ENCODE measurements at regions not wholly inside any gene's neighbourhood (a gene's known extent, or its start where the extent isn't known, plus 50 kb on each side); places are given as distances from the start of the nearest gene placed in this dataset.

GRCh38 chr3:69445498-69445897, 59.6 kb upstream of the FRMD4B start:
- Histone ChIP-seq H3K4me3 (ENCODE audit: low read depth in 1 of 2, low read length in 2 of 2) (peak overlapping the region in 1 of 2 donors; percentile 49), H3K9ac (ENCODE audit: low read length) (no peak overlapping the region), H3K9me3 (ENCODE audit: low read length) (no peaks in the 10 kb centered on the region), H3K36me3 (ENCODE audit: insufficient read depth, low read length) (no peaks in the 10 kb centered on the region), H3K27ac (ENCODE audit: low read depth, low read length) (no peak overlapping the region), H3K4me1 (ENCODE audit: insufficient read depth, low read length) (peaks cover 8% of the 10 kb centered on the region), H3K27me3 (ENCODE audit: control insufficient read depth in 1 of 2, insufficient read depth in 2 of 2, low read length in 2 of 2) (no peaks in the 10 kb centered on the region)

DNA sequence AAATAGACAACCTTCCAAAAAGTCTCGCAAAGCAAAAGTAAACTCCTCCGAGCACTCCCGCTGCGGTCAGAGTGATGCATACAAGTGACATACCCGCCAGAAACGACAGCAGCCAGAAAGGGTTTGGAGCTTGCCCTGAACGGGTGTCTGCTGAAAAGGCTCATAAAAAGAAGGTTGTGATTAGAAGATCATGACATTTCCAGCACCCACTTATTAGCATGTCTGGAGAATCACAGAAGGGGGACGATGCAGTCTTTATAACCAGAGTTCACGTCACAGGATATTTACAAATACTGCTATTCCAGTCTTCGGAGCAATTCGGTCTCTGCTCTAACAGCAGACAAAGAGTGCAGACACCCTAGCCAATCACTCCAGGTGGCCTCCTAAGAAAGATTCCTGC, 59.1 kb upstream of the FRMD4B start:
- H3K4me3 ChIP-seq (ENCODE audit: low read depth in 1 of 2, low read length in 2 of 2): peak overlapping the region; percentile 23 to 49
- no peak overlapping the region for H3K9ac ChIP-seq (ENCODE audit: low read length)
- no peak overlapping the region for H3K27ac ChIP-seq (ENCODE audit: low read depth, low read length)
- peaks cover 8% of the 10 kb centered on the region for H3K4me1 ChIP-seq (ENCODE audit: insufficient read depth, low read length)
- H3K27me3 ChIP-seq (ENCODE audit: control insufficient read depth in 1 of 2, insufficient read depth in 2 of 2, low read length in 2 of 2): no peaks in the 10 kb centered on the region
- no peaks in the 10 kb centered on the region for H3K36me3 ChIP-seq (ENCODE audit: insufficient read depth, low read length)
- no peaks in the 10 kb centered on the region for H3K9me3 ChIP-seq (ENCODE audit: low read length)

GRCh38 chr3:69443457-69443920, 57.6 kb upstream of the FRMD4B start:
- Histone ChIP-seq H3K9ac (ENCODE audit: low read length) (no peak overlapping the region), H3K9me3 (ENCODE audit: low read length) (no peaks in the 10 kb centered on the region), H3K27me3 (ENCODE audit: control insufficient read depth in 1 of 2, insufficient read depth in 2 of 2, low read length in 2 of 2) (no peaks in the 10 kb centered on the region), H3K4me1 (ENCODE audit: insufficient read depth, low read length) (peaks cover 8% of the 10 kb centered on the region), H3K27ac (ENCODE audit: low read depth, low read length) (no peak overlapping the region), H3K4me3 (ENCODE audit: low read depth in 1 of 2, low read length in 2 of 2) (no peak overlapping the region), H3K36me3 (ENCODE audit: insufficient read depth, low read length) (no peaks in the 10 kb centered on the region)

DNA sequence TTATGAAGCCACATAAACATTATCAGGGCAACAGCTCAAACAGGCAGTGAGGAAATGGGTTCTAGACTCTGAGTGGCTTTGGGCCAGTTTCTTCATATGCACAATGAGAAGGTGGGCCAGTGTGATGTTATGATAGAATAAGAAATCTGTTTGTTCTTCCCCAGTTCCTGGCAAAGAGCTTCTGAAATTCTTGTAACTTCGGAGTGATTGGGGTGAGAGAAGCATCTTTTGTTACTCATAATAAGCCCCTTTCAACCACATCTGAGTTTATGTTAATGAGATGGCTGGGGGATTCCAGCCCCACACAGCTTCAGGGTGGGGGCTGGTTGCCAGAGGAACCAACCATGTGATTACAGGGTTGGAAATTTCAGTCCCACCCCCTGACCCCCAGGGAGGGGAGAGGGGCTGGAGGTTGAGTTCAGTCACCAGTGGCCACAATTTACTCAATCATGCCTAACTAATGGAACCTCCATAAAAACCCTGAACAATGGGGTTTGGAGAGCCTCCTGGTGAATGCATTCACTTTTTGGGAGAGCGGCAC, 57.0 kb upstream of the FRMD4B start:
- no peaks in the 10 kb centered on the region for H3K9me3 ChIP-seq (ENCODE audit: low read length)
- no peaks in the 10 kb centered on the region for H3K36me3 ChIP-seq (ENCODE audit: insufficient read depth, low read length)
- H3K4me3 ChIP-seq (ENCODE audit: low read depth in 1 of 2, low read length in 2 of 2): no peak overlapping the region
- no peaks in the 10 kb centered on the region for H3K27me3 ChIP-seq (ENCODE audit: control insufficient read depth in 1 of 2, insufficient read depth in 2 of 2, low read length in 2 of 2)
- H3K9ac ChIP-seq (ENCODE audit: low read length): no peak overlapping the region
- H3K27ac ChIP-seq (ENCODE audit: low read depth, low read length): no peak overlapping the region
- H3K4me1 ChIP-seq (ENCODE audit: insufficient read depth, low read length): peaks cover 8% of the 10 kb centered on the region

GRCh38 chr3:69441732-69442131, 55.8 kb upstream of the FRMD4B start:
- H3K4me1 ChIP-seq (ENCODE audit: insufficient read depth, low read length): peaks cover 8% of the 10 kb centered on the region
- no peaks in the 10 kb centered on the region for H3K27me3 ChIP-seq (ENCODE audit: control insufficient read depth in 1 of 2, insufficient read depth in 2 of 2, low read length in 2 of 2)
- no peak overlapping the region for H3K27ac ChIP-seq (ENCODE audit: low read depth, low read length)
- no peaks in the 10 kb centered on the region for H3K36me3 ChIP-seq (ENCODE audit: insufficient read depth, low read length)
- no peak overlapping the region for H3K9ac ChIP-seq (ENCODE audit: low read length)
- H3K9me3 ChIP-seq (ENCODE audit: low read length): no peaks in the 10 kb centered on the region
- H3K4me3 ChIP-seq (ENCODE audit: low read depth in 1 of 2, low read length in 2 of 2): no peak overlapping the region

GRCh38 chr3:69441040-69441439, 55.2 kb upstream of the FRMD4B start:
- Histone ChIP-seq H3K9me3 (ENCODE audit: low read length) (no peaks in the 10 kb centered on the region), H3K4me3 (ENCODE audit: low read depth in 1 of 2, low read length in 2 of 2) (no peak overlapping the region), H3K4me1 (ENCODE audit: insufficient read depth, low read length) (peaks cover 8% of the 10 kb centered on the region), H3K9ac (ENCODE audit: low read length) (no peak overlapping the region), H3K27me3 (ENCODE audit: control insufficient read depth in 1 of 2, insufficient read depth in 2 of 2, low read length in 2 of 2) (no peaks in the 10 kb centered on the region), H3K27ac (ENCODE audit: low read depth, low read length) (no peak overlapping the region), H3K36me3 (ENCODE audit: insufficient read depth, low read length) (no peaks in the 10 kb centered on the region)

- Histone ChIP-seq H3K9ac (ENCODE audit: low read length) (no peak overlapping the region), H3K36me3 (ENCODE audit: insufficient read depth, low read length) (no peaks in the 10 kb centered on the region), H3K27ac (ENCODE audit: low read depth, low read length) (no peak overlapping the region), H3K4me3 (ENCODE audit: low read depth in 1 of 2, low read length in 2 of 2) (no peak overlapping the region), H3K4me1 (ENCODE audit: insufficient read depth, low read length) (no peaks in the 10 kb centered on the region), H3K9me3 (ENCODE audit: low read length) (no peaks in the 10 kb centered on the region), H3K27me3 (ENCODE audit: control insufficient read depth in 1 of 2, insufficient read depth in 2 of 2, low read length in 2 of 2) (no peaks in the 10 kb centered on the region)
These were observed 53.9 kb upstream of the FRMD4B start for GRCh38 chr3:69439643-69440270.

GRCh38 chr3:69438476-69438875, 52.6 kb upstream of the FRMD4B start:
- Histone ChIP-seq H3K4me3 (ENCODE audit: low read depth in 1 of 2, low read length in 2 of 2) (no peak overlapping the region), H3K9ac (ENCODE audit: low read length) (no peak overlapping the region), H3K27me3 (ENCODE audit: control insufficient read depth in 1 of 2, insufficient read depth in 2 of 2, low read length in 2 of 2) (no peaks in the 10 kb centered on the region), H3K27ac (ENCODE audit: low read depth, low read length) (no peak overlapping the region), H3K36me3 (ENCODE audit: insufficient read depth, low read length) (no peaks in the 10 kb centered on the region), H3K4me1 (ENCODE audit: insufficient read depth, low read length) (no peaks in the 10 kb centered on the region), H3K9me3 (ENCODE audit: low read length) (no peaks in the 10 kb centered on the region)

DNA sequence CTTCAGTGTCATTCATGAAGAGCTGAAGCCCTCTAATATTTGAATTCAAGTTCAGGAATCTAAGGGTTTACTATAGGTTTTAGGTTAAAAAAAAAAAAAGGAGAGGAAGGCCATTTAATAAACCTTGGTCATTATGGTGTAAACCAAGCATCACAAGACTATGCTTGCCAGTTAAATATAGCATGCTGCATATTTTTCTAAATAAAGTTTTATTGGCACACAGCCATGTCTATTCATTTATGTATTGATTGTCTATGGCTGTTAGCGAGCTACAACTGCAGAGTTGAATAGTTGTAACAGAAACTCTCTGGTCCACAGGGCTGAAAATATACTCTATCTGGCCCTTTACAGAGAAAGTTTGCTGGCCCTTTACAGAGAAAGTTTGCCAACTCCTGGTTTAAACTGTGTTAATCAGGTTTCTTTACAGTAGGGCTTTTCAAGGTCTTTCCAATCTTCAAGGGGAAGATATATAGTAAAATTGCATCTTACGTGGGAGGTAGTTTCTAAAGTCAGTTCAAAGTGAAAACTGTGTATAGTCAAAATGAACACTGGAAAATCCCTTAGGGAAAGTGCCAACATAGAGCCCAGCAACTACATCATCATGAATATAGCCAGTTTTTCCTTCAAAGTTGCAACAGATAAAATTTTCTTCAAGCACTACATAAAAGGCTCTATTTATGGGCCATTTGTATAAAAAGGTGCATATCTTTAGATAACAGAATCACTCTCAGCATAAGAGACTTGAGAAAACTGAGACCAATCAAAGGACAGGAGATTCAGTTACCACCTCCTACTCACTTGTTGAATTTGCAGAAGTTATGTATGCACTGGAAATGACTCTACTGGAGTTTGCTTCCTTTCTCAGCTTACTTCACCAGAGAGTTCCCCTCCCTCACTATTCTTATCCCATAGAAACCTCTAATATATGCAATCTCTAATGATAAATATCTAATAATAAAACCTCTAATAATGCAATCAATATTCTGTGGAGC, 49.7 kb upstream of the FRMD4B start:
- no peak overlapping the region for H3K27ac ChIP-seq (ENCODE audit: low read depth, low read length)
- H3K9me3 ChIP-seq (ENCODE audit: low read length): no peaks in the 10 kb centered on the region
- H3K4me3 ChIP-seq (ENCODE audit: low read depth in 1 of 2, low read length in 2 of 2): no peak overlapping the region
- H3K9ac ChIP-seq (ENCODE audit: low read length): no peak overlapping the region
- no peaks in the 10 kb centered on the region for H3K4me1 ChIP-seq (ENCODE audit: insufficient read depth, low read length)
- H3K27me3 ChIP-seq (ENCODE audit: control insufficient read depth in 1 of 2, insufficient read depth in 2 of 2, low read length in 2 of 2): no peaks in the 10 kb centered on the region
- no peaks in the 10 kb centered on the region for H3K36me3 ChIP-seq (ENCODE audit: insufficient read depth, low read length)

All from muscle layer of colon (tissue), 2 donors.